Epithelial cell of proximal tubule (primary cell): ENCODE measurements at regions not wholly inside any gene's neighbourhood (a gene's known extent, or its start where the extent isn't known, plus 50 kb on each side); places are given as distances from the start of the nearest gene placed in this dataset.

Experiments
- DNase-seq: peaks from one replicate; pipeline ENCODE4 v3.0.0-alpha.2; 2011; ENCODE audit warnings: low read depth
- H3K4me3 ChIP-seq: 2 replicates; pipeline ENCODE4 v1.5.1; 2011; ENCODE audit warnings: low read depth, mild to moderate bottlenecking, low read length
- TF ChIP-seq, protein P1 (sequence below): conservative IDR thresholded peaks from 2 replicates; pipeline ENCODE4 v1.5.1; 2012; ENCODE audit warnings: low read depth, mild to moderate bottlenecking, low read length

DNA sequence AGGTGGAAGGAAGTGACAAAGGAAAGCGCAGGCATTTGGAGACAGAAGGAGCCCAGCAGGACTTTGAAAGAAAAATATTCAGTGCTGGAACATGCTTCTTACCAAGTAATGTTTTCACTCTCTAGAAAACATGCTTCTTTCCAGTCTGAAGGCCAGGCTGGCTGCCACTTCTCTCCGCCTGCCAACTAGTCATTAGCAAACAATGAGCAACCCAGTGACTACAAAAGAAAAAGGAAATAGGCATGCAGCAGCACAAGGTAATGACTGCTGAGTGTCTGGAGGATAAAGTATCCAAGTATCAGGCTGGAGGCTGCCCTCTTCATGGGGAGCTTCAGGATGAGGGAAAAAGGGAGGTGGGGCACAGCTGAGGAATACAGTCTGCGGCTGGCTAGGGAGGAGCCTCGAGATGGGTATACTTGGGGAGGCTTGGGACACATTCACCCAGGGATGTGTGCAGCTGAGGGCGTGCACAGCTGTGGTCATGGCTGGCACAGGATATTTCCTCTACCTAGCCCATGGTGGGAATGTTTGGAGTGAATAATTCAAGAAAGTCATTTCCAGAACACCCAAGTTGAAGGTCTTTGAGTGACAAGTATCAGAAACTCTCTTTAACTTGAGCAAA, 161.5 kb upstream of the KIF2A start:
- TF ChIP-seq, protein P1, sequence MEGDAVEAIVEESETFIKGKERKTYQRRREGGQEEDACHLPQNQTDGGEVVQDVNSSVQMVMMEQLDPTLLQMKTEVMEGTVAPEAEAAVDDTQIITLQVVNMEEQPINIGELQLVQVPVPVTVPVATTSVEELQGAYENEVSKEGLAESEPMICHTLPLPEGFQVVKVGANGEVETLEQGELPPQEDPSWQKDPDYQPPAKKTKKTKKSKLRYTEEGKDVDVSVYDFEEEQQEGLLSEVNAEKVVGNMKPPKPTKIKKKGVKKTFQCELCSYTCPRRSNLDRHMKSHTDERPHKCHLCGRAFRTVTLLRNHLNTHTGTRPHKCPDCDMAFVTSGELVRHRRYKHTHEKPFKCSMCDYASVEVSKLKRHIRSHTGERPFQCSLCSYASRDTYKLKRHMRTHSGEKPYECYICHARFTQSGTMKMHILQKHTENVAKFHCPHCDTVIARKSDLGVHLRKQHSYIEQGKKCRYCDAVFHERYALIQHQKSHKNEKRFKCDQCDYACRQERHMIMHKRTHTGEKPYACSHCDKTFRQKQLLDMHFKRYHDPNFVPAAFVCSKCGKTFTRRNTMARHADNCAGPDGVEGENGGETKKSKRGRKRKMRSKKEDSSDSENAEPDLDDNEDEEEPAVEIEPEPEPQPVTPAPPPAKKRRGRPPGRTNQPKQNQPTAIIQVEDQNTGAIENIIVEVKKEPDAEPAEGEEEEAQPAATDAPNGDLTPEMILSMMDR: no peak
- no peak for DNase-seq
- no peak overlapping the region for H3K4me3 ChIP-seq

DNA sequence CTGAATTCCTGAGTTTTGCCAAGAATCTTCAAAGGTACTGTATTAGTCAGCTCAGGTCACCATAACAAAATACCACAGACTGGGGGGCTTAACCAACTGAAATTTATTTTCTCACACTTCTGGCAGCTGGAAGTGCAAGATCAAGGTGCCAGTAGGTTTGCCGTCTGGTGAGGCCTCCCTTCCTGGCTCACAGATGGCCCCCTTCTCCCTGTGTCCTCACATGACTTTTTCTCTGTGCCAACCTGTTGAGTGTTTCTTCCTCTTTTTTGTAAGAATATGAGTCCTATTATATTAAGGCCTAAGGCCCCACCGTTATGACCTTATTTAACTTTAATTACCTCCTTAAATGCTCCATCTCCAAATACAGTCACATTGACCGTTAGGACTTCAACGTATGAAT, 156.1 kb upstream of the KIF2A start:
- no peak overlapping the region for H3K4me3 ChIP-seq
- DNase-seq: no peak
- TF ChIP-seq, protein P1: no peak

DNA sequence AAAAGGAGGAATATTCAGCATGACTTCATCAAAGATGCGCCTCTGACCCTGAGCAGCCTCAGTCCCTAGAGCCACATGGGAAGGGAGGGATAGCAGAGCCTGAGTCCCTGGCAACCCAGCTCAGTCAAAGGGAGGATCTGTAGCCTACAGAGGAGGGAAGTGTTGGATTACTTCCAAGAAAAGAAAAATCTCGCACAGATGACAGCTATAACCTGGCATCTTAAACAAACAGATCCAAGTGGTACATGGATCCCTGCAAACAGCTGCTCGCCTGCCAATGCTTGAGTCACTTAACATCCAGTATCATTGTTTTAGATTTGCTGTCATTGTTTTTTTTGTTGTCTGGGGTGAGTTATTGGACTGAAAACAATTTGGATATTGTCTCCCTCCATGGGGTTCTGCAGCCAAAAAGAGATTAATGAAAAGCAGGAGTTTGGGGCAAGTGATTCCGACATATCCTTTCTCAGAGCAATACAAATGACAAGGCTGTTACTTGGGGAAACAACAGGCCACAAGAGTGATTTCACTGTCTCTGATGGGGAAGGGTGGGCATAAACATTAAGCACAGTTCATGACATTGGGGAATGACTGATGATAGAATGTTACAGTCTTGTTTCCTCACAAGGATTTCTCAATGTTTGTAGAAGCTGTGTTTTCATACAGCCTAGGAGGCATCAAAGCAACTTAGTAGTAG, 153.5 kb upstream of the KIF2A start:
- DNase-seq: no peak
- TF ChIP-seq, protein P1: no peak
- no peak overlapping the region for H3K4me3 ChIP-seq

DNA sequence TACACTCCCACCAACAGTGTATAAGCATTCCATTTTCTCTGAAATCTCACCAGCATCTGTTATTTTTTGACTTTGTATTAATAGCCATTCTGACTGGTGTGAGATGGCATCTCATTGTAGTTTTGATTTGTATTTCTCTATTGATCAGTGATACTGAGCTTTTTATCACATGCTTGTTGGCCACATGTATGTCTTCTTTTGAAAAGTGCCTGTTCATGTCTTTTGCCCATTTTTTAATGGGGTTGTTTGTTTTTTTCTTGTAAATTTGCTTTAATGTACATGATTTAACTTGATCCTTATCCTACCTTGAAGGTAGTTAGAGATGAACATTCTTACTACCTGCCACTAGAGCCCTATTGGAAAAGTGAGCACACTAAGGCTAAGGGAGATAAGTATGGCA, 151.2 kb upstream of the KIF2A start:
- DNase-seq: no peak
- TF ChIP-seq, protein P1: no peak
- no peak overlapping the region for H3K4me3 ChIP-seq

DNA sequence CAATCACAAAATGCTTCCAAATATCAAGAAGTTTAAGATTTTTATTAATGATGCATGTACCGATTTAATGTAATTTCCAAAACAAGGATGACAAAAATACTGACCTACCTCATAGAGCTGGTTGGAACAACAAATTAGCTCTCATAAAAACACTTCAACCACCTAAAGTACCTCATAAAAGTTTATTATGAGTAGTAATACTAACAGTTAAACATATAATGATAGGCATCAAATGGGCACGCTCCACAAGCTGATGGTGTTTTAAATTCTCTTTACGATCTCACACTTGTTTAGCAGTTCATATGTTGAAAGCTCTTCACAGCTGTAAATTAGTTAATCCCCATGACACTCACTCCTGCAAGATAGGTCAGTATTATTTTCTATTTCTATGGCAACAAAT, 150.0 kb upstream of the KIF2A start:
- TF ChIP-seq, protein P1: no peak
- DNase-seq: no peak
- no peak overlapping the region for H3K4me3 ChIP-seq

DNA sequence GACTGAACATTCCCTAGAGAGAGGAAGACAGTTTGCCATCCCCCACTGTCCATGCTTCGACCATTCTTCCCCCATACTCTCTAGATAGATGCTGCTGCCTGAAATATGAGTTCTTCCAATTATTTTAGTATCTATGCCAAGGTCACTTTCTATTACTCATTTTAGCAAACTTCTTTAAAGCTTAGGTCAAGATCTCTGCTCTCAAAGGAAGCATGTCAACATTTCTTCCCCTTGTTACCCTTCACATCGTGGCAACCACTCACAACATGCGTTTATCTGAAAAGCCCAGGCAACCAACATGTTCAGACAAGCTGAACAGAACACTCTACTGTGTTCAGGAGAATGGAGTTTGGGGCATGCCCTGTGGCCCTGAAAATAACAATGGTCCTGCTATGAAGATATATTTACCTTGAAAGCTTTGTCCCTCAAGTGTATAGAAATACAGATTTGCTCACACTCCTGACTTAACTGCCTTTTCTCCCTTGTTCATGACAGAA, 138.4 kb upstream of the KIF2A start:
- TF ChIP-seq, protein P1: no peak
- DNase-seq: no peak
- no peak overlapping the region for H3K4me3 ChIP-seq
